GM21423 (cell line): ENCODE measurements at regions not wholly inside any gene's neighbourhood (a gene's known extent, or its start where the extent isn't known, plus 50 kb on each side); places are given as distances from the start of the nearest gene placed in this dataset.

Experiments
- ATAC-seq: cut with Tn5 transposase; IDR thresholded peaks from one replicate; pipeline ENCODE4 v1.9.1; 2021; ENCODE audit warnings: mild to moderate bottlenecking, moderate library complexity; ENCODE audit not compliant: unreplicated experiment

GRCh38 chr4:95985791-95986550 is 146.1 kb downstream of the PDHA2 start:
- no peak for ATAC-seq

- ATAC-seq, result no peak
Measured at GRCh38 chr4:95987851-95988250, 148.0 kb downstream of the PDHA2 start.

- no peak for ATAC-seq
Measured at GRCh38 chr4:95998311-95998710, 158.4 kb downstream of the PDHA2 start.

GRCh38 chr4:96003951-96004740 is 164.3 kb downstream of the PDHA2 start:
- no peak for ATAC-seq

GRCh38 chr4:96009427-96010119 is 169.7 kb downstream of the PDHA2 start:
- ATAC-seq, result no peak

- no peak for ATAC-seq
Measured at GRCh38 chr4:96012687-96013086, 172.8 kb downstream of the PDHA2 start.

- ATAC-seq, result peak; percentile 53
Measured at GRCh38 chr4:96016634-96017299, 176.9 kb downstream of the PDHA2 start.

- no peak for ATAC-seq
Measured at GRCh38 chr4:96025011-96025410, 185.1 kb downstream of the PDHA2 start.

GRCh38 chr4:96035727-96036126 is 195.8 kb downstream of the PDHA2 start:
- ATAC-seq, result no peak

- no peak for ATAC-seq
Measured at GRCh38 chr4:96036781-96037180, 196.9 kb downstream of the PDHA2 start.

- ATAC-seq, result no peak
Measured at GRCh38 chr4:96037705-96038104, 197.8 kb downstream of the PDHA2 start.

GRCh38 chr4:96039217-96039616 is 199.3 kb downstream of the PDHA2 start:
- ATAC-seq, result no peak

GRCh38 chr4:96039803-96040436 is 200.0 kb downstream of the PDHA2 start:
- no peak for ATAC-seq

- ATAC-seq, result no peak
Measured at GRCh38 chr4:96044971-96045370, 205.1 kb downstream of the PDHA2 start.

GRCh38 chr4:96052827-96053226 is 212.9 kb downstream of the PDHA2 start:
- ATAC-seq, result no peak

- ATAC-seq, result no peak
Measured at GRCh38 chr4:96056346-96056934, 216.5 kb downstream of the PDHA2 start.

- ATAC-seq, result no peak
Measured at GRCh38 chr4:96063639-96064038, 223.7 kb downstream of the PDHA2 start.

GRCh38 chr4:96073461-96073860 is 233.6 kb downstream of the PDHA2 start:
- ATAC-seq, result no peak

- ATAC-seq, result no peak
Measured at GRCh38 chr4:96092151-96092705, 252.3 kb downstream of the PDHA2 start.

GRCh38 chr4:96093057-96093456 is 253.2 kb downstream of the PDHA2 start:
- ATAC-seq, result no peak
